GM20000 (cell line): ENCODE measurements at regions not wholly inside any gene's neighbourhood (a gene's known extent, or its start where the extent isn't known, plus 50 kb on each side); places are given as distances from the start of the nearest gene placed in this dataset.

Experiments used
- DNase-seq: peaks from one replicate; pipeline ENCODE4 v3.0.0; 2012; ENCODE audit warnings: low spot score
- CTCF ChIP-seq: IDR thresholded peaks from 2 replicates; pipeline ENCODE4 v1.5.1; 2012; ENCODE audit warnings: mild to moderate bottlenecking, control low read depth; ENCODE audit errors: extremely low read depth, missing control alignments

- no peak for DNase-seq
- TF ChIP-seq CTCF, result no peak
These were observed 73.6 kb upstream of the GLI2 start for GRCh38 chr2:120662046-120662445.

GRCh38 chr2:120662746-120663145 lies 72.9 kb upstream of the GLI2 start:
- no peak for DNase-seq
- no peak for TF ChIP-seq CTCF

GRCh38 chr2:120666433-120666832 lies 69.2 kb upstream of the GLI2 start:
- DNase-seq, result no peak

GRCh38 chr2:120667981-120668380 lies 67.7 kb upstream of the GLI2 start:
- TF ChIP-seq CTCF, result no peak
- no peak for DNase-seq

More at GRCh38 chr2:120666433-120666832, 69.2 kb upstream of the GLI2 start:
- TF ChIP-seq CTCF, result no peak

GRCh38 chr2:120669121-120669952 lies 66.3 kb upstream of the GLI2 start:
- no peak for DNase-seq

GRCh38 chr2:120669971-120670370 lies 65.7 kb upstream of the GLI2 start:
- no peak for DNase-seq
- TF ChIP-seq CTCF, result no peak

More at GRCh38 chr2:120669121-120669952, 66.3 kb upstream of the GLI2 start:
- no peak for TF ChIP-seq CTCF

GRCh38 chr2:120670371-120670770 lies 65.3 kb upstream of the GLI2 start:
- DNase-seq, result no peak
- no peak for TF ChIP-seq CTCF
